Mammary epithelial cell (primary cell): ENCODE measurements at regions not wholly inside any gene's neighbourhood (a gene's known extent, or its start where the extent isn't known, plus 50 kb on each side); places are given as distances from the start of the nearest gene placed in this dataset.

ENCODE experiments used
- CTCF ChIP-seq, 2 donors: IDR thresholded peaks in 1 of 2; conservative IDR thresholded peaks in 1 of 2; 2 replicates each; pipeline ENCODE4 v1.5.1; 2011 to 2012; ENCODE audit warnings: inconsistent platforms in 2 of 2, low read length in 2 of 2, mild to moderate bottlenecking in 2 of 2, control low read depth in 1 of 2, low read depth in 1 of 2; ENCODE audit not compliant: insufficient read depth in 1 of 2; ENCODE audit errors: extremely low read depth in 1 of 2
- EZH2 ChIP-seq: IDR thresholded peaks from 2 replicates; pipeline ENCODE4 v1.6.1; 2012; ENCODE audit warnings: low read length, inconsistent platforms, borderline replicate concordance

- TF ChIP-seq CTCF (conservative IDR thresholded peaks at IDR 0.05 in 1 of 2, IDR thresholded peaks at IDR 0.05 in 1 of 2; ENCODE audit: extremely low read depth in 1 of 2, insufficient read depth in 1 of 2, low read depth in 1 of 2, low read length in 2 of 2) (no peak), EZH2 (no peak)
Measured at GRCh38 chr12:13311551-13311950, 115.0 kb downstream of the EMP1 start.
